Stimulated activated CD8-positive, alpha-beta memory T cell treated with anti-CD3 and anti-CD28 coated beads, Interleukin-2, amount 100 ng/mL, for 48 hours (primary cell): ENCODE measurements at regions not wholly inside any gene's neighbourhood (a gene's known extent, or its start where the extent isn't known, plus 50 kb on each side); places are given as distances from the start of the nearest gene placed in this dataset.

Experiments used
- DNase-seq, 2 donors: peaks; one replicate each; pipeline ENCODE4 v3.0.0-alpha.2; 2020; ENCODE audit warnings: low read depth in 2 of 2

DNA sequence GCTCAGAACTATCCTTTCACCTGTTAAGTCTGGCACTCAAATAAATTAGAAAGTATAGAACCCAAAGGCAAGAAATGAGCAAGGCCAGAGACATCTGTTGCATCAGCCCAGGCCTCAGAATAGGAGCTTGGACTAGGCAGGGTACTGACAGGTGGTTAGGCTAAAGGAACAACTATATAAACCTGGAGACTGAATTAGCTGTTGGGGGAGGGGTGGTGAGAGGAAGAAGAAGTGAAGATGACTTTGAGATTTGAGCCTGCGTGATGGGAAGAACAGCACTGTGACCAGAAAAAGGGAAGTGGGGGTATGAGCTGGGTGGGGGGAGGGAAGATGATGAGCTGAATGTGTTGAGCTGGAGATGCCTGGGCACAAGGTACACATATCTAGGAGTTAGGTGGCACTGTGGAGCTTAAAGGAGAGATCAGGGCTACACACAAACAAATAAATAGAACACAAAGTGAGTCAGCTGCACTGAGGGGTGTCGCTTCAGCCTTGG, 244.7 kb downstream of the PTEN start:
- no peak for DNase-seq

DNA sequence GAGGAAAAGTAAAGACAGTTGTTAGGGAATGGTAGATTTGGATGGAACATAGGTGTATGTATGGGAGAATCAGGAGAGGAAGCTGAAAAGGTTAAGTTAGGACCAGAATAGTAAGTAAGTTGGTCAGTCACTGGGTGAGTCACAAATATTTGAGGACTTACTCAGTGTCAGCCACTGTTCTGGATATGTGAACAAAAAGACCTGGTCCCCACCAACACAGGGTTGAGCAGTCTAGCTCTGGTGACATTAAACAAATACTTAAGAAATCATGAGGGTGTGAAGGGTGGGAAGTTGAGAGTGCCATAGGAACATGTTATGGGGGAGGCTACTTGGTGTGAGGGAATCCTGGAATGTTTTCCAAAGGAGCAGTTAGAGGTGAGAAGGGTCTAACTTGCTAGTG, 246.9 kb downstream of the PTEN start:
- DNase-seq, result no peak

DNA sequence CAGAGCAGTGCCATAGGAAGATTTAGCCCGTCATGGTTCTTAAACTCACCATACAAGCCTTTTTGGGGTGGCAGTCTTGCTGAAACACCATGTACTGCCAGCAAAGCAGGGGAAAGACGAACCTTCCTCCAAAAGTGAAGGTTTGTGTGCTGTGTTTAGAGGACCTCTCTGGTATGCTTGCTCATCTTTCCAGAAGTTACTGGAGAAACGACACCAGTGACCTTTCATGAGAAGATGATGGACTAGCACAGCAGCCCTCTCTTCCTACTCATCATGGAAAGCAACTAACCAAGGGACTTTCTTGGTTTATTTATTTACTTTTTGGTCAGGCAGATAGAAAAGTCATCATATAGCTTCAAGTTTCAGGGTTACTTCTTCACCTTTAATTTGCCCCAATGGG, 247.4 kb downstream of the PTEN start:
- no peak for DNase-seq

DNA sequence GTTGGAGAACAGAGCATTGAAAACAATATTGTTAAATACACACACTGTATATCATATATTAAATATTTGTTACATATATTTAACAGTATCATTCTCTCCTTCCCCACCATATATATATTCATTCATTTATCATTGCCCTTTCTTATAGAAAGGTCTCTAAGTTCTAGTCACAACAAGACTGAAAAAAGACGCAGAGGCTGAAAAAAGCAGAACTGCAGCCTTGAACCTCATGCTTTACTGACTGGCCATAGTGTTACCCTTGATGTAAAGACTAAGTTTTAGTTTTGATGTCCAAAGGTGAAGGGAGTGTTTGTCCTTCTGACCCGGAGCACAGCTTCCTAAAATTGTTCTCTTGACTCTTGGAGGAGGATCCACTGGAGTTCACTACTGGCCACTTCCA, 247.9 kb downstream of the PTEN start:
- DNase-seq, result no peak

DNA sequence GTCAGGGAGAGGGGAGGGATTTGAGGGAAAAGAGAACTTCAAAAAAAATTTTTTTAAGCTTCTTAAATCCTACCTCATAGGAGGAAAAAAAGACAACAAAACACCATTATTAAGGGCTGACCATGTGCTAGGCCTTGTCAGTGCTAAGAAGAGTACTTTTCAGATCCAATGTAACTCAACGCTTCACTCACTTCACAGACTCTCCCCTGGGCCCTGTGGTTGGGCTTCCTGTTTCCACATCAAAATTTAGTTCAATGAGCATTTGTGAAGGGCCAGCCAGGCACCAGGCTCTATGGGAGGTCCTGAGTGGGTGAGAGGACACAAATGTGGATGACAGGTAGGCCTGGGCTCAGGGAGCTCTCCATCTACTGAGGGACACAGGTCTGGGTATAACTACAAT, 249.8 kb downstream of the PTEN start:
- no peak for DNase-seq

DNA sequence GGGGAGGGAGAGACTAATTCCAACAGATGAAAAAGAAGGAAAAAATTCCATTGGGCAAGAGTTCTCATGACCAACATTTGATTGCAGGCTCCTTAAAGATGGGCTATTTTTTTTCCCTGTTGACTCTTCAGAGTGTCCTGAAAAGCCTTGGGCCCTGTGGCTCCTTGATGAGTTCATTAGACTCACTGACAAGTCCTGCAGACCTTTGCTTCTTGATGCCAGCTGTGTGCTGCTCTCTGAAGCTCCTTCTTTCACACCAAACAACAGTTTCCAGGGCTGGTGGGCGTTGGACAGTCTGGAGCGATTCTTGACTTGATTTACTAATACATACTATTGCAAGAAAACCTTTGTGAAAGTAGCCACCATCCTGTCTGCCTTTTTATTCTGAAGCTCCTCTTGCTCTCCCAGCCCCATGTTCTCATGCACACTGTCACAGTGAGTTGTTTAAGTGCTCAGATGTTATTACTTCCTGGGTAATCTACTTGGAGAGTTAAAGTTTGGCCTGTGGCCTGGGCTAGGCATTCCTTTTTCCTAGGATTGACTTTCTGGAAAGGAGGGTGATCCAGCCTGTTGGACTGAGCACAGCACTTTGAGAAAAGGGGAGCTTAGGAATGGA, 250.3 kb downstream of the PTEN start:
- no peak for DNase-seq

DNA sequence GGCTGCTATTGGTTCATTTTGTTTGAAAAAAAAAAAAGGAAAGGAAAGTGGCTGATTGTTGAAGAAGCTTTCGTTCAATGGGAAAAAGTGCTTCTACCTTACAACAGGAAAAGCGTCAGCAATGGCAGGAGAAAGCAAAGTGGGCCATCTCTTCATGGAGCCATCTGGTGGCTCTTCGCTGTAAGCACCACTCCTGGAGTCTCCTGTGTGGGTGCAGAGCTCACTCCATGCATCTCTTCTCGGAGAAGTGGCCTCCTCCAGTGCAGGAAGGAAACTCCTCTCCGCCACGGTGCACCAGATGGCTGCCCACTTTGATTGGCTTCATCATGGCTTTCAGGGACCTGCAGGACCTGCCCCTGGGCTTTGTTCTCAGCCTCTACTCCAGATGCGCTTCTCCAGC, 250.9 kb downstream of the PTEN start:
- no peak for DNase-seq

DNA sequence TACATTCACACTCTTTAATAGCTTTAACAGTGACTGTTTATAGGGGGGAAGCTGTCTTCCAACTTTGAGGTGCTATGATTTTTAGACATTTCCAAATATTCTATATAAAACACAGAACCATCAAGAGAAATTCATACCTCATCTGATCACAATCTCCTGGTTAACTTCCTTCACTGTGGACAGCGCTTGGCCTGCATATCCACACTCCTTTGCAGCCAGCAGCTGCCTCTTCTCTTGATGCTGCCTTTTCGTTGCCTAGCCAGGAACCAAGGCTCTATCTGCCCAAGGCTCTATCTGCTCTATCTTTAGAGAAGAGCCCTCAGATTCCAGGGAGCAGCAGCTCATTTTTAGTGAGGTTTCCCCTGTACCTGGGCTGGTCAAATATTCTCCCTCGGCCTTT, 252.0 kb downstream of the PTEN start:
- DNase-seq, result no peak

DNA sequence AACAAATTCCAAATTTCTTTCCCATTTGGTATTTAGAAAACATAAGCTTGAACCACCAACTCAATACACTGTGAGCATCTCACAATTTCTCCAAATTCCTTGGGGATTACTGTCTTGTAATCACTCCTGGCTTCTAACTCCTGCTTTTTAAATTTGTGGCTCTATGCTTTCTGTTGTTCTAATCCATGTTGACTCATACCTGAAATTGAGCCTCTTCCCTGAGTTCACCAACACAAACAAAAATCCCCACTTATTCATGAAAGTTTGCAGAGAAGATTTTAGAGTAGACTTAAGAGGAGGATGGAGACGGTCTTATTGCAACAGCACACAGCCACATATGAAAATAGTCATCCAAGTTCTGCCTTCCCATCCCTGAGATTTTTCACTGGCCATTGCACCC, 252.5 kb downstream of the PTEN start:
- DNase-seq, result no peak

DNA sequence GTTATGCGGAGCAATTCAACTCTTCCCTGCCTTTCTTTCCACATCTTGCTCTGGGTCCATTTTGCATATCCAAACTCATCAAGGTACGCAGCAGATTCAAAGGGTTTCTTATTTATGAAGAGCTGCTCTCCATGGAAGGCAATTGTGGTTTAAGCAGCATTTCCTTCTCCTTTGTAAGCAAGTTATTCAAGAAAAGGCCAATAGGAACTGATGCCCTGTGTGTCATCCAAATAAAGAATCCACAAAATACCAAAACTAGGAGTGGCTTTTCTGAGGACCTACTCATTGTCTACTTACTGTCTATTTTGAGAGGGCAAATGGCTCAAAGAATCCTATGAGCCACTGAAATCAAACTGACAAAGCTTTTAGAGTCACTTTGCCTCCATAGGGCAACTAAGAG, 253.1 kb downstream of the PTEN start:
- DNase-seq, result no peak

DNA sequence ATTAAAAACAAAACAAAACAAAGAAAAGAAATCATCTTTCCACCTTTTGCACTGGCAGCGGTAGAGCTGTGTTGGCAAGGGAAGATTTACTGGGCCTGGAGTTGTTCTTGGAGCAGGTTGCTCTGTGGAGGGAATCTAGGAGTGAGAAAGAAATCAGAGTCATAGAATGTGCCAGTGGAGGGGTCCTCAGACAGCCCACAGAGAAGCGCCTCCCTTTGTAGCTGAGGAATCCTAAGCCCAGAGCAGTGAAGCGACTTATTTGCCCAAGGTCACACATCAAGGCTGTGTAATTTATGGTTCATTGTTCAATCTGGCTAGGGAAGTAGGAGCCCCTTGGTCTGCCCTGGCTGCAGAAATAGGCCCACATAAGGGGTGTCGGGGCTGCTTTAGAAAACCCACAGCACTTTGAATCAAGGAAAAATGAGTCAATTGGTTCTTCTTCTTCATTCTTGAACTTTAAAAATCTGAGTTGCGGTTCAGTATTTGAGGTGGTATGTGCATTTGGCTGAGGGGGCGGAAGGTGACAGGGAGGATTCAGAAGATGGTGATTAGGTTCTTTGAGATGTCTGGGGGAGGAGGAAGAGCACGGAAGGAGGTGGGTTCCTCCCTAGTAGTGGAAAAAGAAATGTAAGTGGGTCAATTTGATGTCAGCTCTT, 253.7 kb downstream of the PTEN start:
- peak; percentile 34 to 40 for DNase-seq

DNA sequence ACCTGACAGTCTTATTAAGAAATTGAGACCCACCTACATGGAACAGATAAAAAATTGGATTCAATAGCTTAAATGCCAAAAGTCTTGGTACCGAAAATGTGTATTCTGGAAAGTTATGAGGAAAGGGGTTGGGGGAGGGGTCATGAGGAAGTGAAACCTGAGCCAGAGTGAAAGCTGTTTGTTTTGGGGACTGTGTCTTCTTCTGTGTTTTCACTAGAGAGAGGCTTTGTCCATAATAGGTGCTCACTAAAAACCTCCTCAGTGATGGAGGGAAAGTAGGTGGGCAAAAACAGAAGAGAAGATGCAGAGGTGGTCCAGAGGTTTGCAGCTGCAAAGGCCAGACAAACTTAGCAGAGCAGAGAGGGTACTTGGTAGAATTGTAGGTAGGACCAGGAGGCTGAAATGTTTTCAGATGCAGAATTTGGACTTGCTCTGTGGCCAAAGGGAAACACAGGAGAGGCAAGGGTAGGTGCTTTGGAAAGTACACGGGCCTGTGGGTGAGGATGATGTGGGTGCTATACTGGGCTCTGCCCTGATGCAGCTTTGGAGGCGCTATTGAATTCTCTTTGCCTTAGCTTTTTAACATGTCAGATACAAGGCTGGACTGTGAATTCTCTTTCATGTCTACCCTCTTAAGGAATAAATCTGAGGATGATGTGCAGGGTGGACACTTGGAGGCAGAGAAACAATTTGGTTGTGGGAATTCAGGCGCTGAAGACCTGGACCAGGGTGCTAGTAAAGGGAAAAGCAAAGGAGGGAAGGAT, 254.6 kb downstream of the PTEN start:
- DNase-seq, result no peak

DNA sequence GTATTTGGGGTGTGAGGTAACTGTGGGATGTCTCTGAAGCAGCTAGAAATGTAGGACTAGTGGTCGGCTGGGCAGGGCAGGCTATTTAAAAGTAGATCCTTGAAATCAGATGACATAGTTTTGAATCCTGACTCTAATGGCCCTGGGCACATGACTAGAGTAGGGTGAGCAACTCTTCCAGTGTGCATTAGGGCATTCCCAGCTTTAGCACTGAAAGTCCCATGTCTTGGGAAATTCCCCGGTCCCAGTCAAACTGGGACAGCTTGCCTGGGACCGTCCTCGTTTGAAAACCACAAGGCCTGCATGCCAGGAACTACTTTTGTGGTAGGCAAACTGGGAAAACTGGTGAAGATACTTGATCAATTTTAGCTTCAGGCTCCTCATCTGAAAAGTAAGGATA, 255.3 kb downstream of the PTEN start:
- no peak for DNase-seq

DNA sequence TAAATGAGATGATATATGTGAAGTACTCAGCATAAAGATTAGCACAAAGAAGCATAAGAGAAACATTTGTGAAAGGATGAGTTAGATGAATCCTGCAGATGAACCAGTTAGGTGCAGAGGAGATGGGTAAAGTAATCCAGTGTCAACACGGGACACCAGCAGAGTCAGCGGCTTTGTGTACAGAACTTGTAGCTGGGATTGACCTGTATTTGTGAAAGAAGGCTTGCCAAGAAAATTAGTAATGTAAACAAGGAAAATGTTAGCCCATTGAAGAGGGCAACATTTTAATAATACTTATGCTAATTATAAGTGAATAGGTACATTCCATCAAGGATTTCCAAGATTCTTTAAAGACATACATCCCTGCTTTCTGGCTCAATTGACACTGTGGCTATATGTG, 255.7 kb downstream of the PTEN start:
- no peak for DNase-seq

DNA sequence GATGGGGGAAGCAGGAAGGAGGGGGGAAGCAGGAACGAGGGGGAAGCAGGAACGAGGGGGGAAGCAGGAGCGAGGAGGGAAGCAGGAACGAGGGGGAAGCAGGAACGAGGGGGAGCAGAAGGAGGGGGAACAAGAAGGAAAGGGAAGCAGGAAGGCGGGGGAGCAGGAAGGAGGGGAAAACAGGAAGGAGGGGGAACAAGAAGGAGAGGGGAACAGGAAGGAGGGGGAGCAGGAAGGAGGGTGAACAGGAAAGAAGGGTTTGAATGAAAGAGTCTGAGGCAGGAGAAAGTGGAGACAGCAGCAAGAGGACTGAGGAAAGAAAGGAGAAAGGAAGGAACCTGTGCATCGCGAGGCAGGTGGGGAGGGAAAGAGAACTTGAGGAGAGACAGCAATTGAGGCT, 256.6 kb downstream of the PTEN start:
- DNase-seq, result no peak

DNA sequence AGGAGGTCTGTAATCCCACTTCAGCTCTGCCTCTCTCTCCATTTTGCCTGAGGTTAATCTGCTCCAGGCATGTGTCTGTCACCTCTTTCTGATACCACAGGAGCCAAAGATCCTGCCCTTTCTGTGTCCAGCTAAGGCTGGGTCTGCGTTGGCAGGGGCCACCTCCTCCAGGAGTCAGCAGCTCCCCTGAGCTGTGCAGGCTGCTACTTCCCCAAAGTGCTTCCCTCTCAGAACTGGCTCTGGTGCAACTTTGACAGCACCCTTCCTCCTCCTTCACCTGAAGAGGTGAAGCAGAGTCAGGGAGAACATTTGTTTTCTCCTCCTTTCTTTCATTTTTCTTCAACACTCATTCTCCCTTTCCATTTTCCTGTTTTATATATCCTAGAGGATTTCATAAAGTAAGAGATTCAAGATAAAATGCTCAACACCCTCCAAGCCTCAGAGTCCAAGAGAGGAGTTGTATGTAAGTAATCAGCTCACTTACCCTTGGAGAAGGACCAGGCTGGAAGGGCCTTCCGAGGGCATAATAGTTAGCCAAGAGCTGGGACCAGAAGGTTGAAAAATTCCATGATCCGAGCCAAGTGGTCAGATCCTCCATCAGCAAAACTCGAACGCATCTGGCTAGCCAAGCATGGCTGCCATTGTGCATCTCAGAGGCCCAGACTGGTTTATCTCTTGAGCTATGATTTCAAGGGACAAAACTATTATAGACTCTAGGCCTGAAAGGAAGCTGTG, 257.3 kb downstream of the PTEN start:
- DNase-seq, result no peak

DNA sequence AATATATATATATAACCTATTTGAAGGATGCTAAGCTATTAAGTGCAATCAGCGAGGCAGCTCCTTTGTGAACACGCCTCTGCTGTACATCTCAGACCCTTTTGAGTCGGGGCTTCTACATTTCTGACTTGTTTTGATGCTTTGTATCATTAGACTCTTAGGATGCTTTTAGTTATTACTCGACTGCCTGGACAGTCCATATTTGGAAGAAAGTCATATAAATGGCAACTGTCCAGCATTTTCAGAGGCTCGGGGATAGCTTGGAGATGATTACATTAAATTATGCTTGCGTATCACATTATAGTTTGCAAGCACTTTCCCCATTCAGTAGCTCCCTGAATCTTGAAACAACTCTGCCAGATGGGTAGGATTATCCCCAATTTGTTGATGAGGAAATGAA, 257.9 kb downstream of the PTEN start:
- DNase-seq, result no peak

DNA sequence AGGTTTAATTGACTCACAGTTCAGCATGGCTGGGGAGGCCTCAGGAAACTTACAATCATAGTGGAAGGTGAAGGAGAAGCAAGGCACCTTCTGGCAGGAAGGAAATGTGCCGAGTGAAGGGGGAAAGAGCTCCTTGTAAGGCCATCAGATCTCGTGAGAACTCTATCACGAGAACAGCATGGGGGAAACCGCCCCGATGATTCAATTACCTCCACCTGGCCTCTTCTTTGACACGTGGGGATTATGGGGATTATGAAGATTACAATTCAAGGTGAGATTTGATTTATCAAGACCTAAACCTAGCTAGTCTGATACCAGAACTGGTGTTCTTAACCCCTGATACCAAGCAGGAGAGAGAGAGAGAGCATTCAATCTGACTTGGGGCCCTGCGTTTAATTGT, 258.7 kb downstream of the PTEN start:
- no peak for DNase-seq

DNA sequence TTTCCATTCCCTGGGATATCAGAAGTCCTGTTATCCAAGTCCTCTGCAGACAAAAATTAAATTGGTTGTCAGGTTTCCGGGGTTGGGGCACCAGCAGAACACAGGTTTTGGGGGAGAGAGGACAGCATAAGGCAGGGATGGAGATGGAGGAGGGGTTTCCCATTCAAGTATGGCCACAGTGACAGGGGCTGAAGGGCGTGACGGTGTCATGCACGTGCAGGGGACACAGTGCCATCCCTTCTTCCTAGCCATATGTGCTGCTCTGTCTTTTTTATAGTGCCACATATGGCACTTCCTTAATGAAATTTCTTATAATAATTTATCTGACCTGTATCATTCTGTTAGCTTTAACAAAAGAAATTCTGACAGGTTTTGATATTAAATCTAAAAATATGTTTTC, 259.2 kb downstream of the PTEN start:
- DNase-seq, result no peak

DNA sequence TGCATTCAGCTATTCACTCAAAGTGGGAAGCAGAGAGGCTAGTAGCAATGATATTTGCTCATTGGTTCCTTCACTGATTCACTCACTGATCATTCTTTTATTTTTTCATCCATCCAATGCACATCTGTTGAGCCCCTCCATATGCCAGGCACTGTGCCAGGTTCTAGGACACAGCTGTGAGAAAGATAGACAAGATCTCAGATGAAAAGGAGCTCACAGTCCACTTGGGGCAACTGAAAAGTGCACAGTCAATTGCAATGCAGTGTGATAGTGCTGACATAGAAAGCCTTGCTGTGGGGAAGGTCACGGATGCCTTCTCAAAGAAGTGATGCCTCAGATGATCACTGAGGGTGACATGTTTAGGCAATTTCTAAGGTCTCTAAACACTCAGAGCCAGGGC, 262.3 kb downstream of the PTEN start:
- DNase-seq, result no peak

DNA sequence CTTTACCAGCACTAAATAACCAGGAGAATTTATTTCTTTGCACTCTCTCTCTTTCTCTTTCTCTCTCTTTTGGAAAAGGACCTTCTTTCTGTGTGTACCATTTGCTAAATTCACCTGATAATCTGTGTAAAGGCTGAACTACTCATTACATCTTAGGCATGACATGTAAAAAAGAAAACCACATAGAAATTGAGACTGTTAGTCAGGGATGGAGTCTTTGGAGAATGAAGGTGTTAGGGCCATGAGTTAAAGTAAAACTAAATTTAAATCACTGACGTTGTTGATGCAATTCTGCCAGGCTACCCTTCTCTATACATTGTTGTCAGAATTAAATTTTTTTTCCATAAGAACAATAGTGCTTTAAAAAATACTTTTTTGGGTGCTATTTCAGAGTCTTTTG, 263.3 kb downstream of the PTEN start:
- no peak for DNase-seq

DNA sequence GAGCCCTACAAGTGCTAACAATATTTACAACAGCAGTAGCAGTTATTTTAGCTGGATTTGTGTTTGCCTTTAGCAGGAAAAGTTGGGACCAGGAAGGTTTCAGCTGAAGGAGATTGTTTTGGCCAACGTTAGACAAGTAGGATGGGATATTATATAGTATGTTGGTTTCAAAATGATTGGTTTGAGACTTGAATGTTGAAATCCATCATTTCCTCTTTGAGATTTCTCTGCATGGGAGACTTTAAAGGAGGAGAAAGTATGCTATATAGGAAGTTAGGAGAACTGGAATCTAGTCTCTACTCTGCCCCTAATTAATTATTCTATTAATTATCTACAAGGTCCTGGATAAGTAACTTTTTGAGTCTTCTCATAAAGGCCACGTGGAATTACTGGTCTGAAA, 263.8 kb downstream of the PTEN start:
- DNase-seq, result no peak

DNA sequence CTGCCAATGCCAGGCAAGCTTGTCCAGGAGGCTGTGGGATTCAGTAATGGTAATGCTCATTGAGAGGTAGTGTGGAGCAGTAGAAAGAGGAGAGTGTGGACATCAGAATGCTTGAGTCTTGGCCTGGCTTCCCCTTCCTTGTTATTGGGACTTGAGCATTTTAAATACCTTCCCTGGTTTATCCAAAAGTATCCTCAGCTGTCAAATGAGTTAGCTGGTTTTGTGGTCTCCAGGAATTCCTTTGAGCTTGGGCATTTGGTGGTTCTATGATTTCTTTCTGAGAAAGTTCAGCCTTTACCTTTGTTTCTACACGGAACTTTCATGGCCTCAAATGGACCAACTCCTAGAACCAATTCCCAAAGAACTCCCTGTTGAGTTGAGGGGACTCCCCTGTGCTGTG, 264.3 kb downstream of the PTEN start:
- no peak for DNase-seq
